CD4-positive, alpha-beta T cell treated with Interleukin-1 beta for 1 hour (primary cell): ENCODE measurements at regions not wholly inside any gene's neighbourhood (a gene's known extent, or its start where the extent isn't known, plus 50 kb on each side); places are given as distances from the start of the nearest gene placed in this dataset.

Experiments used
- DNase-seq, 2 donors: peaks; one replicate each; pipeline ENCODE4 v3.0.0-alpha.2; 2020 to 2022

- no peak for DNase-seq
Observed at GRCh38 chr3:99365396-99365795, 273.0 kb upstream of the COL8A1 start.

GRCh38 chr3:99357131-99357530 is 281.3 kb upstream of the COL8A1 start:
- DNase-seq = no peak

DNA sequence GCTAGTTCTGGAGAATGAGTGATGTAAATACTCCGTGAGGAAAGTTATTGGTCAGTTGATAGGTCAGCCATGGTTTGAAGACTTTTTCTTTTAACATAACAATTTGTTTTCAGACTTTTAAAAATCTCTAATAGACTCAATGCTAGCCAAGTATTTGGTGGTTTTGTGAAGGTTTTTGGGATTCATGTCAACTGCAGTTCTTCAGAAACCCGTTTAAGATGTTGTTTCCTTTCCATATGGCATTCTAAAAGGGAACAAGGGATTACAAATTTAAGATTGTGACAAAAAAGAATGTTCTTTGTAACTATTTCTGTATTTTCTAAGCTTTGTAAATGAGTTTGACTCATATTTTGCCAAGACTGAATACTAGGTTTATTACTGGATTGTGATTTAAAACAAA is 281.7 kb upstream of the COL8A1 start:
- DNase-seq = no peak

DNA sequence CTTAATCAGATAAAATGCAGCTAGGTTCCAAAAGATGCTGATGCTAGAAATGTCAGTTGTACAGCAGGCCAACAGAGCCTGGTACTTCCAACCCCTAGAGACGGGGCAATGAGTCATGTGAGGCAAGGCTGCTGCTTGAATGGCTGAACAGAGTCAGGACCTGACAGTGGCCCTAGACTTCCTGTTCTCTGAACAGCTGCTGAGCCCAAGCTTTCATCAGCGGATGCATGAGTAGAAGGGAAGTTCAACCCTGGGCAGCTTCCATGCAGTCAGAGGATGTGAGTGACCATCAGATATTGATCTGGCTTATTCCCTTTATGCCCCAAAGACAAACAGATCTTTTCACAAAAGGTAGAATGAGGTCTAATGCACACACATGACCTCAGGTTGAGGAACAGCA is 282.9 kb upstream of the COL8A1 start:
- DNase-seq = no peak

DNA sequence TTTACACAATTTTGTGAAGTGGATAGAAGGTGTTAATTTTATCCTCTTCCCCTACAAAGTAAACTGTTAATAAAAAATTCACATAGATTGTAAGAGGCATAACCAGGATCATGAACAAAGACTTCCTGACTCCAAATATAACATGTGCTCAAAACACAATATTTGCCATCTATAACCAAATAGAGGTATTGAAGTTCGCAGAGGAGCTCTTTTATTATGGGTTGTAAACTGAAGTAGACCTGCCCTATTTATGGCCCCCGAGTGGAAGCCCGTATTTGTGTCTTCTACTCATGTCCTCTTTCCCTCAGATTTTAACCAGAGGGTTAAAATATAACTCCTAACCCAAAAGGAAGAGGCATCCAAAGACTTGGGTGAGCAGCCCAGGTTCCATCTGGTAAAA is 285.6 kb upstream of the COL8A1 start:
- no peak for DNase-seq

GRCh38 chr3:99351122-99351521 is 287.3 kb upstream of the COL8A1 start:
- DNase-seq = no peak

DNA sequence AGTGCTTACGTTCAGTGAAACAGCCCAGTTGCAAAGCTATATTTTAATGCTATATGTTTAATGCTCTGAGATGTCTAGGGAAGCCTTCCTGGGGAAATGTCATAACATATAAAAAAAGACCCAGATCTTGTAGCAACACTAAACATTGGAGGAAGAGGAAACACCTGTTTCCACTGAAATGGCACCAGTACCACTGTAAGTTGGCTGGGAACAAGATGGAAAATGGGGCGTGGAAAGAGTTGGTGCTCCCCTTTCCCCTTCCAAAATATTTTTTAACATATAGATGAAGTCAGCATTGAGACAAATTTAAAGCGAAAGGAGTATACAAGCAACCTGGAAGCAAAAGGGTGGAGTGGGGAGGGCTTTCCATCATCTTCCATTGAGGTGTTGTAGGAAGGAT is 289.9 kb upstream of the COL8A1 start:
- no peak for DNase-seq

GRCh38 chr3:99344216-99344615 is 294.2 kb upstream of the COL8A1 start:
- no peak for DNase-seq

DNA sequence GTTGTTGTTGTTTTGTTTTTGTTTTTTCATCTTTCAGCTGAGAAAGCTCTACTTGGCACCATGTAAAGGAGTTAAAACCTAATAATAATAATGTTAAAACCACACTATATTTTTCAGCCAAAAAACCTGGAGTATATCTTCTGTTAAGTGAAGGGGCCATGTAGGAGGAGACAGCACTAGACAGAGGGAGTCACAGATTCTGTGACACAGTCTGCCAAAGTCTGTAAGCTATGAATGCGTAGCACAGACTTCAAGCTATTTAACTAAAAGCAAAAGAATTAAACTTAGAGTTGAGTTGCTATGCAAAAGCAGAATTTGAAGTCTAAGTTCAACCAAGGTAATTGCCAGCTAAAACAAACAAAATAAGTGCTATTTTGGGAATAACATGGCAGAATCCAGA is 296.0 kb upstream of the COL8A1 start:
- no peak for DNase-seq

- no peak for DNase-seq
Observed at GRCh38 chr3:99339222-99339621, 299.2 kb upstream of the COL8A1 start.

DNA sequence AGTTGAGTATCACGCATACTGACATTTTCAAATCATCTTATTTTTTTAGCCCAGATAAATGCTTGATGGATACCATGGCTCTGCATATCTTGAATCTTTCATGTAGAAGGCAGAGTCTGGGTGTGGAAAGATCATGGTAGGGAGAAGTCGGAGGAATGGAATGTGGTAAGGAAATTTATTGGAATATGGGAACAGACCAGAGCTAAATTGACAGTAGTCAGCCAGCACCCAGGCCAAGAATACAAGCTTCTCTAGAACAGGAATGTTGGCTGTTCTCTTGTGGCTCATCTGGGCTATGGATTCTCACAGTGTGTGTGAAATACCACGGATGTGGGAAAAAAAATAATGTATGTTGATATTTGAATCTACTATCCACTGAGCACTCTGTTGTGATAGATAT is 305.7 kb upstream of the COL8A1 start:
- DNase-seq = no peak

DNA sequence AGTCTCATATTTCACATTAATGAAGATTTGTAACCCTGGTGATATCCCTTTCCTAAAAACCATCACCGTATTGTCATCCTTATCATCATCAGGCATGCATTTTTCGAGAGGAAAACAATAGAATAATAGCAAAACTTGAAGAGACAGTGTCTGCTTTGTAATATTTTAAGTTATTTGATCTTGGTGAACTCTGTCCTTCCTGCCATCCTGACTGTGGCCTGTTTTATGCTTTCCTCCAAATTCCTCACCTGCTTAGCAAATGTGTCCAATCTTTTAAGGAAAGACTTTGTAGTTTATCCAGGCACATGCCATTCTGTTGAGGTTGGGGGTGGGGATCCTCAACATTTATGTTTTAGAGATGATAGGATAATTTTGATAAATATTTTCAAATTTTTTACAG is 306.1 kb upstream of the COL8A1 start:
- no peak for DNase-seq

DNA sequence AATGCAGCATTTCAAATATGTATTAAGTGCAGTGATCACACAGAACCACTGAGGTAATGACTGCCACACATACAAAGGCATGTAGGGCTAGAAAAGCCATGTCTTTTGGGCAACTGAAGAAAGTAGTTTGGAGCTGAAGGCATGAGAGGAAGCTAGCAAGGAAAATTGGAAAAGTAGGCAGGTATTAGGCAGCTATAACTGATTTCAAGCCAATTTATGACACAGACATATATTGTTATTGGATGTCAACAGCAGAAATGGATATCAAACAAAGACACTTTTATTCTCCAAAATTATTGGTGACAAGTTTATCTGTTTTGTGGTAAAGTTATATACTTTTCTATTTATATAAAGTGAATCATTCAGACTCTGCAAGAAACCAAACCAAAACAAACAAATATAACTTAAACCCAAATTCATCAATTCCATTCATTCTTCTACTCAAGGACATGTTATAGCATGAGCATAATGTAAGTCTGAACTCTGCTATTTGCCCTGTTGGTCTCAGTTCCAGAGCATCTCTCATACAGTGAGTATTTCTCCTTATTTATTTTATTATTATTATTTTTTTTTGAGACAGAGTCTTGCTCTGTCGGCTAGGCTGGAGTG is 307.4 kb upstream of the COL8A1 start:
- DNase-seq = no peak

DNA sequence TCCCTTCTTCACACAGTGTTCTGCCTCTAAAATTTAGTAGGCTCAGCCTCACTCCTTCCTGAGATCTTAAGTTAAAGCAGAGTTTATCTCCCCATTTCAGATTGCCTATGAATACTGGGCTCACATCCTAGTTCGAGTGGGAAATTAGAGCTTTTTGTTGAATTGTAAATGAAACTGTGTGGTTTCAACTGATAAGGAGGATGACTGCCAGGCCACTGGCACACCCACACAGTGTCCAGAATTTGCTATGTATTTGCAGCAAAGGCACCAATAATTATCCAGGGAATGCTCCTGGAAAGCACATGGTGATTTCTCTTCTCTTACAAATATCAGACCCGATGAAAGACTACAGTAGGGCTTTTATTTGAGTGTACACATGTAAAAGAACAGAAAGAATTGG is 308.1 kb upstream of the COL8A1 start:
- no peak for DNase-seq

DNA sequence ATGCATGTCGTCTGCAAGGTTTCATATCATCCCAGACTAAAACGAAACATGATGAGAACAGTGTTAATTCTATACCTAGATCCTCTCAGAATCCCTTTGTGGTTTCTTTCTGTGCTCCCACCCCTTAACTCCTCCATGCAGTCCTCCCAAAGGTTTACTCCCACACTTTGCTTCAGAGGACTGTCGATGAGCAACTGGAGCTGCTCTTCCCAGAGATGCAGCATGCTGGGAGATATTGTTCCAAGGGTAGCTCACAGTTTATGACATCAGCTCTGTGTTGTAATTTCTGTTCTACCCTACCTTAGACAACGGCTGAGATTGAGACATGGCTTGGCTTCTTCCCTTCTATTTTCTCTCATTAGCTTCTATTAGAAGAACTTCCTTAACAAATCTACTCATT is 313.0 kb upstream of the COL8A1 start:
- no peak for DNase-seq

DNA sequence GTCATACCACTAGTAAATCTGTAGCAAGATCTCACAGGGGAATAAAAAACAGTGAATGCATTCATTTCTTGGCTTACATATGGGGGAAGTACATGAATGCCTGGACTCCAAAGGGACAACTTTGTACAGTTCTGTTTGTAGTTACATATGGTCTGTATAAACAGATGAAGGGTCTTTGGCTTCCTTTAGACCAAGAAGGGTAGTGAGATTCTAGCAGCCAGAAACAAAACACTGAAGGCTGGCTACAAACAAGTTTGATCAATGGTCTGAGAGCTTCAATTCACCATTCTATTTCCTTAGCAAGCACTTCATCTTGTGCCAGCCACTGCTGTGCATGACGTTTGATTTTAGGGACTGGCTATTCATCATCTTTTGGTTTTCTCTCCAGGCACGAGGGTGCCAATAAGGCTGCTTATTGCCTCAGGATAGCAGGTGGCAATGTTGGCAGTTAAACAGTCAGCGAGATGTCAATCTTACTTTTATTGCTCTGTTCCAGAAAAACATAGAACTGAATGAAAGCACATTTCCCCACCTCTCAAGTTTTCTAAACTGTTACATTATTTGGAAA is 313.7 kb upstream of the COL8A1 start:
- no peak for DNase-seq

- DNase-seq = no peak
Observed at GRCh38 chr3:99323940-99324339, 314.5 kb upstream of the COL8A1 start.

GRCh38 chr3:99322551-99322950 is 315.8 kb upstream of the COL8A1 start:
- DNase-seq = no peak

GRCh38 chr3:99321261-99321660 is 317.1 kb upstream of the COL8A1 start:
- DNase-seq = no peak

DNA sequence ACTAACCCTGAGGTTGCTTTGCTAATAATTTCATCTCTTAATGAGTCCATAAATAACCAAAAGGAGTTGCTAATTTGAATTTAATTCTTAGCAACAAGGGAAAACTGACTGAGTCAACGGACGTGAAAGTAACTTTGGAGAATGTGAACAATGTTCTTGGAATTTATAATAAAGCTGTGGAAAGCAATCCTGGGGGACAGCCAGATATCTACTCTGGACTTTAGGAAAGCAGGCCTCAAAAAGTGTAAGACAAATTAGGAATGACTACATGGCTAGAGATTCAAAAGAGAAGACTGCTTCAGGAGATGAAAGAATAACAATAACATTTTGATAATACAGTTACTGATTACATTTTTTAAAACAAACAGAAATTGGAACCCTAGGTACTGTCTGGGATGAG is 318.4 kb upstream of the COL8A1 start:
- no peak for DNase-seq

- no peak for DNase-seq
Observed at GRCh38 chr3:99319450-99319849, 318.9 kb upstream of the COL8A1 start.

- no peak for DNase-seq
Observed at GRCh38 chr3:99317201-99317600, 321.2 kb upstream of the COL8A1 start.

DNA sequence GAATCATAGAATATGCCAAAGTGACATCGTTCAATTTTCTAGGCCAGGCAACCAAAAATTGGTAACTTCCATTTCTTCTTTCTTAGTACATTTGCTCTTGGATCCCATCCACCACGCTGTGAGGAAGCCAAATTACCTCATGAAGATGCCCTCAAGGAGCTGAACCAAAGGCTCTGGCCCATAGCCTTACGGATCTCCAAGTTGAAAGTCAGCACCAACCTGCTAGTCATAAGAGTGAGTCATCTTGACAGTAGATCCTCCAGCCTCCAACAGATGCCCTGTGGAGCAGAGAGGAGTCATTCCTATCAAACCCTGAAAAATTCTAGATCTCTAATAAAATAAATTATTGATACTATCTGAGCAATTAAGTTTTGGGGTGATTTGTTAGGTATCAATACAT is 322.5 kb upstream of the COL8A1 start:
- DNase-seq = no peak

DNA sequence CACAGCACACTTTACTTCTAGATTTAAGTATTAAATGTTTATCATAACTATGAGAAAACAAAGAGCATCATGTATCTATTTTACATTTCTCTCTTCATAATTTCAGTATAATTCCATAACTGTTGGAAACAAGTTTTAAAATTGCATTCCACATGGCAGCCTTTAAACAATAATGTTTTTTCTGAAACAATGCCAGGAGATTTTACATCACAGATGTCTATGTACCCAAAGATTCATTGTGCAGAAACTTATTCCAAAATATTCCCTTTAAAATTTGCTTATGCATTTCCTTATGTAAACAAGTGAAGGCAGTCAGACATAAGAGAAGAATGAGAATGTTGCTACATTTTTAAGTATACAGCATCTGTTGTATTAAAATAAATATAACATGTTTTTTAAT is 324.9 kb upstream of the COL8A1 start:
- DNase-seq = no peak

DNA sequence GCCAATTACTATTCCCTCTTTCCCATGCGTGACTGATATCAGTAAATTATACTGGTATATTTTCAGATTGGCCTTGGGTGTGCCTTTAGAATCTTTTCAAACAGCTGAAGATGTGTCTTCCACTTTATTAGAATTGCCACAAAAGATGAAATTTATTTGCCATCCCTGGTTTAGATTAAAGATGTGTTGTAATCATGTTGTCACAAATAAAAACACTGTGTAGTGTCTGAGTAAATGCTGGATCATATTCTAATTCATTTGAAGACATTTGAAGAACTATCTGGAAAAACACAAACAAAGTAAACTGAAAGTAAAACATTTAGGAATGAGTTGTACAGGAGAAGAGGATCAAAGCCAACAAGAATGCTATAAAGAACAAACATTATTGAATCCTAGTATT is 339.7 kb upstream of the COL8A1 start:
- no peak for DNase-seq

GRCh38 chr3:99295836-99296235 is 342.6 kb upstream of the COL8A1 start:
- DNase-seq = no peak
